HG03520 (cell line): ENCODE measurements at regions not wholly inside any gene's neighbourhood (a gene's known extent, or its start where the extent isn't known, plus 50 kb on each side); places are given as distances from the start of the nearest gene placed in this dataset.
"Not testable (repeated sequence)": the region's sequence is repeated elsewhere in the genome, so short reads cannot be mapped to it uniquely, and the experiment has no call there.

Source experiments
- ATAC-seq: cut with Tn5 transposase; IDR thresholded peaks from one replicate; pipeline ENCODE4 v1.9.1; 2021; ENCODE audit warnings: mild to moderate bottlenecking, moderate library complexity; ENCODE audit not compliant: unreplicated experiment

- ATAC-seq: no peak
Observed at GRCh38 chr6:73984571-73985210, 288.7 kb downstream of the CD109 start.

- no peak for ATAC-seq
Observed at GRCh38 chr6:73983367-73983766, 287.4 kb downstream of the CD109 start.

DNA sequence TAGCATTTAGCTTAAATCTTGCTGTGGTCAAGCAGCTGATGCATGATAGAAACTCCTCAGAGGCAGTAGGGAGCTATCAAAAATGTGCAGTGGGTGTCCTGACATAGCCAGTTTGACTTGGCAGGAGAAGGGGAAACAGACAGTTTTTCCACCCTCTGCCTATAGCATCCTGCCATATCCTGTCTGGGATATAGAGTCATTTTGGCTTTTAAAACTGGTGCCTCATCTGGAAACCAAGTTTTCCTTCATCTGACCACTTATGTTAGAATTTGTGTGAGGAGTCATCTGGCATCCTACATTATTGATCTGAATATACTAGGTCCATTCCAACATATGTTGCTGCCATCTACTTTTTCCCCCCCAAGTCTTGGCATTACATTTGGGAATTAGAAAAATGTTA, 284.1 kb downstream of the CD109 start:
- no peak for ATAC-seq

GRCh38 chr6:73978330-73978729, 282.3 kb downstream of the CD109 start:
- ATAC-seq: no peak

GRCh38 chr6:73972518-73972917, 276.5 kb downstream of the CD109 start:
- ATAC-seq: not testable (repeated sequence)

- ATAC-seq: peak; percentile 51
Observed at GRCh38 chr6:73969971-73970970, 274.3 kb downstream of the CD109 start.

DNA sequence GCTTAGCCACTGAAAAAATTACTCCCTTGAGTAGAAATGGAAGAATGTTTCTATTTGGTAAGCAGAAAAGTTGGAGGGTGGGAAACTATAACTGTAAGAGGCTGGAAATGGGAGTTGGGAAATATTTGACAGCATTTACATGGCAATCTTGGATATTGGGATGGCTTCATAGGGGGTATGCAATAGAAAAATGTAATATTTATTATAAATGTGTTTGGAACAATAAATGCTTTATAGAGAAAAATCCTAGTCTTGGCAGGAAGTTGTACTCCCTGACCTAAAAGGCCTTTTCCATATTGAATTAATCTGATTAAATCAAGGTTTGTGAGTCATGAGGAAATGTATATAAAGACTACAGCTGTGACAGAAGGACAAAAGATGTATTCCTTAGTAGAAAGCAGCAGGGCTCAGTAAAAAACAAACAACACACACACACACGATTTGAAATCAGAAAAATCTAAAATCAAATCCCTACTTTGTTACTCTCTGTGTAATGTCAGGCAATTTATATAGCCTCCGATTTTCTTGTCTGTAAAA, 272.3 kb downstream of the CD109 start:
- ATAC-seq: no peak

GRCh38 chr6:73965539-73966029, 269.6 kb downstream of the CD109 start:
- ATAC-seq: no peak

DNA sequence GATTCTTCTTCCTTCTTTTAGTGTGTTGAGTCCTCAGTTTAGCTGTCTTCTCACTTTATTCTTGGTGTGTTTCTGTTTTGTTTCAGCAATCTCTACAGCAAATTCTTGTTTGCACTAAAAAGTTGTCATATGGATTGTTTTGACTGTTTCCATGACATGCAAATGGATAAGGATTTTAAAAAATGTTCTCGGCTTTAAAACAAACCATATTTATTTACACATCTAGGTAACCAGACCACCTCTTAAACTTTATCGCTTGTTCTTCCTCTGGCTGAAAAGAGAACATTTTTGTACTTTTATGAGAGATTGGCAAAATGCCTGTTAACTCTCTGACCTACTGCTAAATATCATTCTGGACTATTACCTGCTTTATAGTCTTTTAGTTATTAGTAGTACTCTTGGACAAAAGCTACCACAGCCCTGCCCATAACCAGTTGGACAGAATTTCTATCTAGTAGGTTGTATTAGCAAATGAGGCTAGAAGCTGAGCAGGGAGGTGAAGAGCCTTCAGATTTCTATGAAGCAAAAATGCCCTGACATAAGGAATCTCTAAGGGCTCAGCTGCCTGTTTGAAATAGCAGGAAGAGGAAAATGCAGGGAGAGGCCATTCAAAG, 268.3 kb downstream of the CD109 start:
- no peak for ATAC-seq

DNA sequence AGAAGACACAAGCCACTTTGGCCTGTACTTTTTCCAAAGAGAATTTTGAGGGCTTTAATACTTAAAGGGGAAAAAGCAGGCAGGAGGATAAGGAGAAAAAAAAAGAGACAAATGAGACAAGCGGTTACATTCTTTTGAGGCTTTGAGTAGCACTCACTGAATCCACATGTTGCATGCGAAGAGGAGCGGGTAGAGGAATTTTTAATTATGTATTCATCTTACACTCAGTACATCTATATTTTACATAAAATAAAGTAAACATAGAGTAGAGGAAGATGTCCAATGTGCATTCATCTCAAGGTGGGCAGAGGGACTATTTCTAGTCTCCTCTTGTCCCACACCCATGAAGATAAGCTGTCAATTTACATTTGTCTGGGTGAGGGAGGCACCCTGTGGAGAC, 266.9 kb downstream of the CD109 start:
- ATAC-seq: no peak

DNA sequence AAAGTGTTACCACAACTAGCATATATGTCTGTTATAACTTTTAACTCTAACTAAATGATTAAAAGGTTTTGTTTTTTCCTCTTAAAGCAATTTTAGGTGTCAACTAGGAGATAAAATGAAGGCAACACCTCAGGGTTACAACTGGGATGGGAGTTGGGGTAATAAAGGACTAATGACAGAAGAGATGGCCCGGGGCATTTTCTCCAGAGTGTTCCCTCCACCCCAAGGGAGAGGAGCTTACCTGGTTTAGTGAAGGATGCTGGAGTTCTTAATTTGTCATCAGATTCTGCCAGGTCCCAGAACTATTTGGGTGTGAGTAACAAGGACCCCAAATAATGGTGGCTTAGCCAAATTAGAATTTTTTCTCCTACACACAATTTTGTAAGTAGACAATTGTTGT, 260.3 kb downstream of the CD109 start:
- no peak for ATAC-seq

GRCh38 chr6:73955800-73956199, 259.8 kb downstream of the CD109 start:
- no peak for ATAC-seq

DNA sequence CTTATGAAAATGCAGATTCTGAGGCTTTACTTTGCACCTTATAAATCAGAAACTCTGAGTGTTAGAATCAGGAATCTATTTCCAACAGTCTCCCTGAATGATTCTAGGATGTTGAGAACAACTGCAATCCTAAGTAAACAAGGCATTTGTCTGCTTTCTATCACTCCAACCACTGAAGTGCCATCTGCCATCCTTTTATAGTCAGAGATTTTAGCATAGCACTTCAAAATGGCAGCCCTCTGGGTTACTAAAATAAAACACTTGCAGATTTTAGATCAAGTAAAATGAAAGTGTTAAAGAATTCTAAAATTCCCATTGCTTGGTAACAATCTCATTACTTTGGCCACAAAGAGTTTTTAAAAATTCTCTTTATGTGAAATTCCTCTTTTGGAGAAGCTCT, 258.9 kb downstream of the CD109 start:
- ATAC-seq: no peak

GRCh38 chr6:73951183-73951582, 255.2 kb downstream of the CD109 start:
- ATAC-seq: no peak

GRCh38 chr6:73943930-73944652, 248.1 kb downstream of the CD109 start:
- no peak for ATAC-seq

GRCh38 chr6:73943411-73943810, 247.4 kb downstream of the CD109 start:
- ATAC-seq: no peak

- ATAC-seq: no peak
Observed at GRCh38 chr6:73942592-73943186, 246.7 kb downstream of the CD109 start.

DNA sequence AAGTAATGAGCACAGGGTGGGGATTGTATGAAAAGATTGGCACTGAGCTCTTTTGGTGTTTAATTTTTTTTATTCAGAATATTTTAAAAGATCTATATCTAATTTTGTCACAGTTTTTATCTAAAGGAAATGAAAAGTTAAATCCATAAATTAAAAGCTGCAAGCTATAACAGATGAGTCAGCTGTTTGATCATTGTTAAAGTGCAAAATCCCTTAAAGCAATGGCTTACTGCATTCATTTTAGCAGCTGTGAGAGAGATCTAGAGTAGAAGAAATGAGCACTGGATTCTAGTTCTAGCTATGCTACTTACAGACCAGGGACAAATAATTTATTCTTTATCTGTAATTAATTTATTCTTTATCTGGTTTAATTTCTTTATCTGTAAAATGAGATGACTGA, 245.9 kb downstream of the CD109 start:
- no peak for ATAC-seq

DNA sequence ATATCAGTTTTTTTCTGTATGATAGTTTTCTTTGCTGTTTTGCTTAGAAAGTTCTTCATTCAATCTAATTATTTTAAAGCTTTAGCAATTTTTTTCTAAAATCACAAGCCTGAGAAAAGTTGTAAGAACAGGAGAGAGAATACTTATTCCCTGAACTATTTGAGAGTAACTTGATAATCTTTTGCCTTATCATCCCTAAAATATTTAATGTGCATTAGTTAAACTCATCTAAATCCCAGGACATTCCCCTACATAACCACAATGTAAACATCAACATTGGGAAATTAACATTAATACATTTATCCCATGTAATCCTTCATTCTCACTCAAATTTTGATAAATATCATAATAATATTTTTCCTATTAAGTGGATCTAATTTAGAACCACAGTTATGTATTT, 241.8 kb downstream of the CD109 start:
- ATAC-seq: no peak

DNA sequence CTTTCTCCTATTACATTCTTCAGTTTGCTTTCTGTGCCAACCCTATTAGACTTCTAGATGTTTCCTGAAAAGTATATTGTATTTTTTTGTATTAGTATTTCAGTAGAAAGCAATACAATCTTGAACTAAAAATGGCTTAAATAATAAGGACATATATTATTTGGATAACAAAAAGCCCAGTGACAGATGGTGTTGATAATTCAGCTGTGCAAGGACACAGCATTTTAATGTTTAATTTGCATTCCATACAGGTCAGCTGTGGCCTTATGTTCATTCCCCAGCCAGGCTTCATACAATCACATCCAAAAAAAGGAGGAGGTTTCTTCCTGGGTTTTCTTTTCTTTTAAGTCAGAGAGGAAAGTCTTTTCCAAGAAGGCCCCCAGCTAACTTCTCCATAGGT, 236.9 kb downstream of the CD109 start:
- ATAC-seq: no peak
